ENCODE measurements at regions not wholly inside any gene's neighbourhood (a gene's known extent, or its start where the extent isn't known, plus 50 kb on each side); places are given as distances from the start of the nearest gene placed in this dataset.

GRCh38 chr10:125316436-125316835 lies 156.1 kb upstream of the CTBP2 start:
- Histone ChIP-seq H3K9ac (no peak overlapping the region), H3K9me3 (no peaks in the 10 kb centered on the region), H3K4me3 (ENCODE audit: low read depth in 2 of 2, low read length in 1 of 2) (no peak overlapping the region), H3K27ac (ENCODE audit: low read depth in 2 of 2, low read length in 1 of 2) (no peak overlapping the region), H3K9me2 (no peaks in the 10 kb centered on the region), H3K79me2 (ENCODE audit: insufficient read depth) (no peaks in the 10 kb centered on the region), H4K20me1 (ENCODE audit: insufficient read depth) (no peaks in the 10 kb centered on the region), H3K27me3 (ENCODE audit: insufficient read depth) (no peaks in the 10 kb centered on the region), H3K4me1 (ENCODE audit: control insufficient read depth in 1 of 2, insufficient read depth in 2 of 2, low read depth in 1 of 2, low read length in 1 of 2) (no peaks in the 10 kb centered on the region), H3K36me3 (replicated peaks in 1 of 2; ENCODE audit: control insufficient read depth in 1 of 2, insufficient read depth in 2 of 2, low read length in 1 of 2) (no peaks in the 10 kb centered on the region), H3K4me2 (no peak overlapping the region), H3F3A (replicated peaks; ENCODE audit: insufficient read depth) (no peaks in the 10 kb centered on the region), H2AFZ (ENCODE audit: low read depth) (no peak overlapping the region)
- ChIA-PET POLR2A (no interaction called here), CTCF (no interaction called here)
- 30% methylated on average over 3 of the region's 3 CpGs for WGBS (ENCODE audit: low lambda C conversion rate)
- no peak for TF ChIP-seq NRF1 (IDR thresholded peaks at IDR 0.05; ENCODE audit: low read depth, low read length)
- TF ChIP-seq POLR2AphosphoS5 (IDR thresholded peaks at IDR 0.05; ENCODE audit: low read depth, low read length): no peak
- TF ChIP-seq RCOR1 (IDR thresholded peaks at IDR 0.05; ENCODE audit: low read length): no peak
- no peak for TF ChIP-seq ZBTB33 (IDR thresholded peaks at IDR 0.05; ENCODE audit: borderline replicate concordance, low read depth)
- no peak for TF ChIP-seq USF1 (IDR thresholded peaks at IDR 0.05; ENCODE audit: borderline replicate concordance, low read depth)
- TF ChIP-seq MAX (IDR thresholded peaks at IDR 0.05; ENCODE audit: low read depth): no peak
- TF ChIP-seq TCF12 (IDR thresholded peaks at IDR 0.05): no peak
- no peak for TF ChIP-seq REST (IDR thresholded peaks at IDR 0.05; ENCODE audit: low read depth, low read length)
- TF ChIP-seq ELF1 (IDR thresholded peaks at IDR 0.05): no peak
- no peak for TF ChIP-seq GABPA (IDR thresholded peaks at IDR 0.05; ENCODE audit: low read depth)
- DNase-seq: no peak

- no peaks in the 10 kb centered on the region for H3K27me3 ChIP-seq (ENCODE audit: insufficient read depth)
- H3K4me1 ChIP-seq (ENCODE audit: control insufficient read depth in 1 of 2, insufficient read depth in 2 of 2, low read depth in 1 of 2, low read length in 1 of 2): no peaks in the 10 kb centered on the region; a peak in 1 of 4 replicates
- no peaks in the 10 kb centered on the region for H3K79me2 ChIP-seq (ENCODE audit: insufficient read depth)
- H3K4me2 ChIP-seq: no peak overlapping the region
- TF ChIP-seq USF1 (IDR thresholded peaks at IDR 0.05; ENCODE audit: borderline replicate concordance, low read depth): no peak
- no peak for TF ChIP-seq GABPA (IDR thresholded peaks at IDR 0.05; ENCODE audit: low read depth)
- TF ChIP-seq RCOR1 (IDR thresholded peaks at IDR 0.05; ENCODE audit: low read length): no peak
- 22% methylated on average over 2 of the region's 2 CpGs for WGBS (ENCODE audit: low lambda C conversion rate)
- no peak for DNase-seq
- ChIA-PET CTCF (no interaction called here), POLR2A (no interaction called here)
- no peaks in the 10 kb centered on the region for H4K20me1 ChIP-seq (ENCODE audit: insufficient read depth)
- no peak overlapping the region for H3K9ac ChIP-seq
- H3F3A ChIP-seq (replicated peaks; ENCODE audit: insufficient read depth): no peaks in the 10 kb centered on the region
- no peak overlapping the region for H3K27ac ChIP-seq (ENCODE audit: low read depth in 2 of 2, low read length in 1 of 2)
- no peak overlapping the region for H3K4me3 ChIP-seq (ENCODE audit: low read depth in 2 of 2, low read length in 1 of 2)
- H3K36me3 ChIP-seq (replicated peaks in 1 of 2; ENCODE audit: control insufficient read depth in 1 of 2, insufficient read depth in 2 of 2, low read length in 1 of 2): no peaks in the 10 kb centered on the region
- H2AFZ ChIP-seq (ENCODE audit: low read depth): no peak overlapping the region
- no peaks in the 10 kb centered on the region for H3K9me2 ChIP-seq
- no peaks in the 10 kb centered on the region for H3K9me3 ChIP-seq
Measured at GRCh38 chr10:125300937-125301336, 140.6 kb upstream of the CTBP2 start.

Measured in SK-N-SH (cell line).